Prostate gland (tissue), 2 donors: ENCODE measurements at regions not wholly inside any gene's neighbourhood (a gene's known extent, or its start where the extent isn't known, plus 50 kb on each side); places are given as distances from the start of the nearest gene placed in this dataset.

Experiments used
- POLR2A ChIP-seq: fragments of 450-650 bp; IDR thresholded peaks from one replicate; pipeline ENCODE4 v1.6.1; 2016; ENCODE audit warnings: antibody characterized with exemption, mild to moderate bottlenecking
- TF ChIP-seq, protein P1 (sequence below), 4 experiments: fragments of 200-600 bp in 2 of 4; fragments of 450-650 bp in 2 of 4; sonication (generic) in 2 of 4; IDR thresholded peaks; 1 replicate in 3 of 4; 2 replicates in 1 of 4; pipeline ENCODE4 v1.5.1; 2016 to 2019; ENCODE audit warnings: antibody characterized with exemption in 4 of 4, mild to moderate bottlenecking in 2 of 4, moderate library complexity in 2 of 4

GRCh38 chr14:40674502-40674901, 932.2 kb upstream of the LRFN5 start:
- TF ChIP-seq, protein P1, sequence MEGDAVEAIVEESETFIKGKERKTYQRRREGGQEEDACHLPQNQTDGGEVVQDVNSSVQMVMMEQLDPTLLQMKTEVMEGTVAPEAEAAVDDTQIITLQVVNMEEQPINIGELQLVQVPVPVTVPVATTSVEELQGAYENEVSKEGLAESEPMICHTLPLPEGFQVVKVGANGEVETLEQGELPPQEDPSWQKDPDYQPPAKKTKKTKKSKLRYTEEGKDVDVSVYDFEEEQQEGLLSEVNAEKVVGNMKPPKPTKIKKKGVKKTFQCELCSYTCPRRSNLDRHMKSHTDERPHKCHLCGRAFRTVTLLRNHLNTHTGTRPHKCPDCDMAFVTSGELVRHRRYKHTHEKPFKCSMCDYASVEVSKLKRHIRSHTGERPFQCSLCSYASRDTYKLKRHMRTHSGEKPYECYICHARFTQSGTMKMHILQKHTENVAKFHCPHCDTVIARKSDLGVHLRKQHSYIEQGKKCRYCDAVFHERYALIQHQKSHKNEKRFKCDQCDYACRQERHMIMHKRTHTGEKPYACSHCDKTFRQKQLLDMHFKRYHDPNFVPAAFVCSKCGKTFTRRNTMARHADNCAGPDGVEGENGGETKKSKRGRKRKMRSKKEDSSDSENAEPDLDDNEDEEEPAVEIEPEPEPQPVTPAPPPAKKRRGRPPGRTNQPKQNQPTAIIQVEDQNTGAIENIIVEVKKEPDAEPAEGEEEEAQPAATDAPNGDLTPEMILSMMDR (IDR thresholded peaks at IDR 0.05), result no peak
- TF ChIP-seq POLR2A, result no peak
